GM23248 (cell line): ENCODE measurements at regions not wholly inside any gene's neighbourhood (a gene's known extent, or its start where the extent isn't known, plus 50 kb on each side); places are given as distances from the start of the nearest gene placed in this dataset.

Source experiments
- EZH2 ChIP-seq: fragments of 200-600 bp; sonication (generic); IDR thresholded peaks from 2 replicates; pipeline ENCODE4 v1.6.1; 2018; ENCODE audit warnings: antibody characterized with exemption, mild to moderate bottlenecking; ENCODE audit not compliant: insufficient read depth, poor library complexity, severe bottlenecking
- EZH2phosphoT487 ChIP-seq: fragments of 200-600 bp; sonication (generic); IDR thresholded peaks from 2 replicates; pipeline ENCODE4 v1.6.1; 2018; ENCODE audit warnings: antibody characterized with exemption, moderate library complexity, mild to moderate bottlenecking, low read depth; ENCODE audit not compliant: insufficient read depth

GRCh38 chr9:28538132-28538531, 964.9 kb upstream of the C9orf72 start:
- TF ChIP-seq EZH2, result no peak
- TF ChIP-seq EZH2phosphoT487, result no peak
